Endothelial cell of umbilical vein (primary cell): ENCODE measurements at regions not wholly inside any gene's neighbourhood (a gene's known extent, or its start where the extent isn't known, plus 50 kb on each side); places are given as distances from the start of the nearest gene placed in this dataset.

ENCODE experiments used
- BruUV-seq: library from RNA; stranded (reverse); fragments of 400-500 nt; replicated peaks from 2 replicates; lab custom pipeline; 2021; lab: Mats Ljungman, UMichigan
- CTCF ChIA-PET: fragments of 300-600, 350-600 bp; sonication (Branson Sonifier 250); formaldehyde crosslinking; loops from one replicate; lab custom pipeline; 2021; ENCODE audit warnings: antibody characterized with exemption, inconsistent platforms; lab: Charles Lee
- POLR2A ChIA-PET: fragments of 300-600, 350-600 bp; sonication (Branson Sonifier 250); formaldehyde crosslinking; loops from one replicate; lab custom pipeline; 2021; ENCODE audit warnings: antibody characterized with exemption, inconsistent platforms; lab: Charles Lee
- DNase-seq: peaks from one replicate; pipeline ENCODE4 v3.0.0-alpha.2; 2011; ENCODE audit warnings: low read depth, low spot score
- FAIRE-seq: peaks from 2 replicates; lab custom pipeline; 2011; peaks lifted over from hg19 to GRCh38; lab: Jason Lieb, UNC
- H2AFZ ChIP-seq: 2 replicates; pipeline ENCODE4 v1.6.0; 2012; ENCODE audit warnings: low read depth, low read length, control low read depth, inconsistent platforms
- H3K27ac ChIP-seq: 2 replicates; pipeline ENCODE4 v1.5.1; 2011; ENCODE audit warnings: low read depth, mild to moderate bottlenecking, control low read depth, low read length, moderate library complexity; ENCODE audit not compliant: insufficient read depth
- H3K27me3 ChIP-seq, 2 experiments: 2 replicates each; pipeline versions ENCODE4 v1.6.0 to v1.6.1; 2011; ENCODE audit warnings: low read length in 2 of 2, mixed read lengths in 1 of 2; ENCODE audit not compliant: control insufficient read depth in 2 of 2, insufficient read depth in 2 of 2
- H3K36me3 ChIP-seq, 2 experiments: 2 replicates in 1 of 2; 3 replicates in 1 of 2; pipeline ENCODE4 v1.5.1; 2011; ENCODE audit warnings: low read length in 2 of 2, mild to moderate bottlenecking in 1 of 2, moderate library complexity in 1 of 2; ENCODE audit not compliant: control insufficient read depth in 2 of 2, insufficient read depth in 2 of 2; ENCODE audit errors: extremely low read depth in 1 of 2
- H3K4me1 ChIP-seq: 3 replicates; pipeline ENCODE4 v1.5.1; 2011; ENCODE audit warnings: mild to moderate bottlenecking, low read length; ENCODE audit not compliant: control insufficient read depth, insufficient read depth; ENCODE audit errors: extremely low read depth
- H3K4me2 ChIP-seq: 2 replicates; pipeline ENCODE4 v1.6.1; 2011; ENCODE audit warnings: low read length, control low read depth, mixed read lengths; ENCODE audit not compliant: insufficient read depth
- H3K4me3 ChIP-seq, 3 experiments: fragments of 200-600 bp in 1 of 3; sonication (generic), shearing (Covaris generic) in 1 of 3; replicated peaks in 1 of 3; 2 replicates each; pipeline ENCODE4 v1.5.1; 2011 to 2016; ENCODE audit warnings: control low read depth in 3 of 3, low read length in 3 of 3, mild to moderate bottlenecking in 2 of 3, inconsistent platforms in 1 of 3, low read depth in 1 of 3, moderate library complexity in 1 of 3; ENCODE audit not compliant: insufficient read depth in 1 of 3
- H3K79me2 ChIP-seq: 2 replicates; pipeline ENCODE4 v1.6.0; 2012; ENCODE audit warnings: low read length, inconsistent platforms; ENCODE audit not compliant: control insufficient read depth, insufficient read depth
- H3K9ac ChIP-seq: replicated peaks from 2 replicates; pipeline ENCODE3; 2011; ENCODE audit warnings: low read length, control low read depth; ENCODE audit not compliant: insufficient read depth; ENCODE audit errors: extremely low read depth
- H3K9me1 ChIP-seq: replicated peaks from 3 replicates; pipeline ENCODE4 v1.6.0; 2011; ENCODE audit warnings: mild to moderate bottlenecking, low read length; ENCODE audit not compliant: control insufficient read depth, insufficient read depth; ENCODE audit errors: extremely low read depth
- H3K9me3 ChIP-seq: replicated peaks from 2 replicates; pipeline ENCODE4 v1.5.1; 2012; ENCODE audit warnings: low read length, inconsistent platforms; ENCODE audit not compliant: control insufficient read depth, insufficient read depth
- H4K20me1 ChIP-seq: replicated peaks from 2 replicates; pipeline ENCODE3; 2011; ENCODE audit warnings: mild to moderate bottlenecking, low read length; ENCODE audit not compliant: control insufficient read depth, insufficient read depth; ENCODE audit errors: extremely low read depth
- CTCF ChIP-seq, 2 donors: IDR thresholded peaks; 1 replicate in 1 of 2; 2 replicates in 1 of 2; pipeline ENCODE4 v1.5.1; 2011; ENCODE audit warnings: low read length in 2 of 2, mild to moderate bottlenecking in 2 of 2, moderate library complexity in 2 of 2, control low read depth in 1 of 2, inconsistent platforms in 1 of 2, low read depth in 1 of 2; ENCODE audit not compliant: insufficient read depth in 1 of 2; ENCODE audit errors: extremely low read depth in 1 of 2
- EZH2 ChIP-seq: IDR thresholded peaks from 2 replicates; pipeline ENCODE4 v1.6.1; 2012; ENCODE audit warnings: borderline replicate concordance, low read depth, mild to moderate bottlenecking, moderate library complexity, low read length, inconsistent platforms; ENCODE audit not compliant: severe bottlenecking
- FOS ChIP-seq: IDR thresholded peaks from 2 replicates; pipeline ENCODE4 v1.6.1; 2011; ENCODE audit warnings: mild to moderate bottlenecking, low read length, moderate library complexity, borderline replicate concordance; ENCODE audit not compliant: insufficient read depth
- GATA2 ChIP-seq: IDR thresholded peaks from 2 replicates; pipeline ENCODE4 v1.7.0; 2011; ENCODE audit warnings: low read depth, mild to moderate bottlenecking, moderate library complexity, mixed read lengths, low read length; ENCODE audit not compliant: insufficient read length, insufficient read depth
- JUN ChIP-seq: IDR thresholded peaks from 2 replicates; pipeline ENCODE4 v1.6.1; 2011; ENCODE audit warnings: borderline replicate concordance, low read depth; ENCODE audit not compliant: insufficient read length, insufficient read depth
- MAX ChIP-seq: IDR thresholded peaks from 2 replicates; pipeline ENCODE4 v1.6.1; 2011; ENCODE audit not compliant: insufficient read depth, insufficient read length
- MYC ChIP-seq: IDR thresholded peaks from one replicate; pipeline ENCODE4 v1.6.1; 2011; ENCODE audit warnings: mild to moderate bottlenecking, low read depth, low read length
- POLR2A ChIP-seq: IDR thresholded peaks from 2 replicates; pipeline ENCODE4 v1.6.1; 2012; ENCODE audit warnings: low read depth, mild to moderate bottlenecking, control low read depth, low read length
- POLR2AphosphoS5 ChIP-seq: IDR thresholded peaks from 2 replicates; pipeline ENCODE4 v1.6.1; 2012; ENCODE audit warnings: low read depth, mild to moderate bottlenecking, control low read depth, low read length, moderate library complexity; ENCODE audit not compliant: insufficient read depth
- dilution Hi-C: fragments of 300-500 bp; cut with MboI; formaldehyde crosslinking; loops from one replicate; pipeline ENCODE4 v1.15.0; 2019; ENCODE audit warnings: low sequenced_read_pairs; ENCODE audit not compliant: extremely low pct_ligation_motif_present
- intact Hi-C: fragments of 100-400 bp; cut with micrococcal nuclease; formaldehyde crosslinking; loops from one replicate; pipeline ENCODE4 v1.10.0; 2022

GRCh38 chr10:31730776-31731175 is 197.9 kb downstream of the ARHGAP12 start:
- FAIRE-seq, result no peak

More at GRCh38 chr10:31730776-31731175, 197.9 kb downstream of the ARHGAP12 start:
- H2AFZ ChIP-seq, result no peak overlapping the region
- no peaks in the 10 kb centered on the region for H3K9me3 ChIP-seq
- peaks cover 18 to 27% of the 10 kb centered on the region in 2 experiments for H3K27me3 ChIP-seq
- CTCF ChIA-PET, result no interaction called here
- DNase-seq, result no peak
- no peaks in the 10 kb centered on the region for H3K79me2 ChIP-seq
- POLR2A ChIA-PET, result interaction anchor here (1.1 kb wide), 1 partner anchor 15 kb away, joined by 4 read pairs; no protein-coding TSS in a partner anchor
- intact Hi-C loops (no loop called here), dilution Hi-C loops (no loop called here)
- BruUV-seq, result no TSS peak
- no peak overlapping the region for H3K27ac ChIP-seq
- TF ChIP-seq GATA2 (no peak), JUN (no peak), CTCF (IDR thresholded peaks at IDR 0.05; ENCODE audit: extremely low read depth in 1 of 2, insufficient read depth in 1 of 2, low read depth in 1 of 2, low read length in 2 of 2) (no peak), FOS (no peak), POLR2A (no peak), POLR2AphosphoS5 (no peak), EZH2 (no peak), MYC (no peak), MAX (no peak)
- no peaks in the 10 kb centered on the region for H3K4me1 ChIP-seq
- H3K36me3 ChIP-seq, result no peaks in the 10 kb centered on the region
- no peak overlapping the region for H3K9ac ChIP-seq
- no peaks in the 10 kb centered on the region for H4K20me1 ChIP-seq
- H3K4me3 ChIP-seq, result no peak overlapping the region
- no peak overlapping the region for H3K4me2 ChIP-seq
- H3K9me1 ChIP-seq, result no peaks in the 10 kb centered on the region
